Bone marrow (tissue), 2 donors: ENCODE measurements at regions not wholly inside any gene's neighbourhood (a gene's known extent, or its start where the extent isn't known, plus 50 kb on each side); places are given as distances from the start of the nearest gene placed in this dataset.
"Not testable (repeated sequence)": the region's sequence is repeated elsewhere in the genome, so short reads cannot be mapped to it uniquely, and the experiment has no call there.

Source experiments
- DNase-seq, 2 donors: peaks; one replicate each; lab custom pipeline; 2025; lab: John Stamatoyannopoulos, UW

GRCh38 chr4:189511581-189511980 is 429.1 kb upstream of the FRG1 start:
- no peak for DNase-seq

- no peak for DNase-seq
Measured at GRCh38 chr4:189513421-189513820, 427.3 kb upstream of the FRG1 start.

- no peak for DNase-seq
Measured at GRCh38 chr4:189514209-189514608, 426.5 kb upstream of the FRG1 start.

- DNase-seq: no peak
Measured at GRCh38 chr4:189516902-189517301, 423.8 kb upstream of the FRG1 start.

- no peak for DNase-seq
Measured at GRCh38 chr4:189519186-189519585, 421.5 kb upstream of the FRG1 start.

GRCh38 chr4:189525304-189525703 is 415.4 kb upstream of the FRG1 start:
- no peak for DNase-seq

- DNase-seq: no peak
Measured at GRCh38 chr4:189530848-189531247, 409.8 kb upstream of the FRG1 start.

- DNase-seq: no peak
Measured at GRCh38 chr4:189533603-189534002, 407.1 kb upstream of the FRG1 start.

GRCh38 chr4:189547559-189547958 is 393.1 kb upstream of the FRG1 start:
- DNase-seq: no peak

- no peak for DNase-seq
Measured at GRCh38 chr4:189548484-189549125, 392.1 kb upstream of the FRG1 start.

GRCh38 chr4:189551931-189552670 is 388.6 kb upstream of the FRG1 start:
- not testable (repeated sequence) for DNase-seq

- DNase-seq: not testable (repeated sequence)
Measured at GRCh38 chr4:189560605-189561004, 380.1 kb upstream of the FRG1 start.

- not testable (repeated sequence) for DNase-seq
Measured at GRCh38 chr4:189563751-189564150, 376.9 kb upstream of the FRG1 start.

GRCh38 chr4:189566271-189566670 is 374.4 kb upstream of the FRG1 start:
- not testable (repeated sequence) for DNase-seq

GRCh38 chr4:189566900-189567299 is 373.8 kb upstream of the FRG1 start:
- DNase-seq: peak in 1 of 2 donors; percentile 11

- DNase-seq: not testable (repeated sequence)
Measured at GRCh38 chr4:189579645-189580044, 361.0 kb upstream of the FRG1 start.

- not testable (repeated sequence) for DNase-seq
Measured at GRCh38 chr4:189586908-189587632, 353.6 kb upstream of the FRG1 start.

- not testable (repeated sequence) for DNase-seq
Measured at GRCh38 chr4:189589201-189589600, 351.5 kb upstream of the FRG1 start.

- DNase-seq: no peak
Measured at GRCh38 chr4:189592890-189593289, 347.8 kb upstream of the FRG1 start.

- no peak for DNase-seq
Measured at GRCh38 chr4:189597341-189597740, 343.3 kb upstream of the FRG1 start.

- DNase-seq: no peak
Measured at GRCh38 chr4:189600264-189600663, 340.4 kb upstream of the FRG1 start.

GRCh38 chr4:189600718-189601435 is 339.8 kb upstream of the FRG1 start:
- DNase-seq: no peak
